SH-SY5Y (cell line): ENCODE measurements at regions not wholly inside any gene's neighbourhood (a gene's known extent, or its start where the extent isn't known, plus 50 kb on each side); places are given as distances from the start of the nearest gene placed in this dataset.

Experiments used
- GATA2 ChIP-seq: IDR thresholded peaks from 2 replicates; pipeline ENCODE4 v1.6.1; 2011; ENCODE audit warnings: mild to moderate bottlenecking, low read depth, low read length
- GATA3 ChIP-seq: IDR thresholded peaks from 2 replicates; pipeline ENCODE4 v1.6.1; 2011; ENCODE audit warnings: low read depth, mild to moderate bottlenecking, low read length, moderate library complexity

GRCh38 chr6:78629836-78630235 is 237.5 kb upstream of the IRAK1BP1 start:
- TF ChIP-seq GATA2 (no peak), GATA3 (no peak)

- TF ChIP-seq GATA3 (no peak), GATA2 (no peak)
Measured at GRCh38 chr6:78631976-78632375, 235.4 kb upstream of the IRAK1BP1 start.

GRCh38 chr6:78639111-78640110 is 227.9 kb upstream of the IRAK1BP1 start:
- TF ChIP-seq GATA3: no peak
- TF ChIP-seq GATA2: no peak

- no peak for TF ChIP-seq GATA2
- TF ChIP-seq GATA3: no peak
Measured at GRCh38 chr6:78666764-78667163, 200.6 kb upstream of the IRAK1BP1 start.

- TF ChIP-seq GATA2 (no peak), GATA3 (no peak)
Measured at GRCh38 chr6:78670156-78670555, 197.2 kb upstream of the IRAK1BP1 start.

- no peak for TF ChIP-seq GATA2
- TF ChIP-seq GATA3: no peak
Measured at GRCh38 chr6:78670802-78671201, 196.5 kb upstream of the IRAK1BP1 start.

- TF ChIP-seq GATA2: no peak
- no peak for TF ChIP-seq GATA3
Measured at GRCh38 chr6:78688668-78689067, 178.7 kb upstream of the IRAK1BP1 start.

GRCh38 chr6:78693835-78694234 is 173.5 kb upstream of the IRAK1BP1 start:
- TF ChIP-seq GATA2 (no peak), GATA3 (no peak)

- TF ChIP-seq GATA2 (no peak), GATA3 (no peak)
Measured at GRCh38 chr6:78700991-78701390, 166.4 kb upstream of the IRAK1BP1 start.

GRCh38 chr6:78701407-78701806 is 165.9 kb upstream of the IRAK1BP1 start:
- TF ChIP-seq GATA2 (no peak), GATA3 (no peak)

- no peak for TF ChIP-seq GATA3
- no peak for TF ChIP-seq GATA2
Measured at GRCh38 chr6:78709021-78709420, 158.3 kb upstream of the IRAK1BP1 start.

GRCh38 chr6:78713564-78713963 is 153.8 kb upstream of the IRAK1BP1 start:
- TF ChIP-seq GATA3: no peak
- TF ChIP-seq GATA2: no peak

GRCh38 chr6:78744144-78744543 is 123.2 kb upstream of the IRAK1BP1 start:
- TF ChIP-seq GATA3 (no peak), GATA2 (no peak)

GRCh38 chr6:78746457-78746856 is 120.9 kb upstream of the IRAK1BP1 start:
- TF ChIP-seq GATA2 (no peak), GATA3 (no peak)

- TF ChIP-seq GATA2: no peak
- TF ChIP-seq GATA3: no peak
Measured at GRCh38 chr6:78749326-78749725, 118.0 kb upstream of the IRAK1BP1 start.
